ENCODE measurements at regions not wholly inside any gene's neighbourhood (a gene's known extent, or its start where the extent isn't known, plus 50 kb on each side); places are given as distances from the start of the nearest gene placed in this dataset.

DNA sequence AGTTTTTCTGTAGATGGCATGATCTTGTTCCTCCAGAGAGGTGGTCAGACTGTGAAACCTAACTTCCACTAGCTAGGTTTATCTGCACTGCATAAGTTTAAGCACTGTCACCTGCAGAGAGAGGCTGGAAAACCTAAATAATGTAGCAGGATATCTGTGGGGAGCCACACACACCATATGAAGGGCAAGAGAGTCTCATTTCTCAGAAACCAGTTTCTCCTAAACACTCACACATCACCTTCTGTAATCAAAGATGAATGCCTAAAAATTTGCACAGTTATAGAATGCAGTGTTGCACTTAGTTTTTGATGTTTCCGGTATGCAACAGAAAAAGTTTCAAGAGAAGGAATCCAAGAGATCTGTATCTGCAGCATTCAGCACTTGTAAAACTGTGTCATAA, 654.6 kb downstream of the ADGRL2 start:
- TF ChIP-seq, protein P1, sequence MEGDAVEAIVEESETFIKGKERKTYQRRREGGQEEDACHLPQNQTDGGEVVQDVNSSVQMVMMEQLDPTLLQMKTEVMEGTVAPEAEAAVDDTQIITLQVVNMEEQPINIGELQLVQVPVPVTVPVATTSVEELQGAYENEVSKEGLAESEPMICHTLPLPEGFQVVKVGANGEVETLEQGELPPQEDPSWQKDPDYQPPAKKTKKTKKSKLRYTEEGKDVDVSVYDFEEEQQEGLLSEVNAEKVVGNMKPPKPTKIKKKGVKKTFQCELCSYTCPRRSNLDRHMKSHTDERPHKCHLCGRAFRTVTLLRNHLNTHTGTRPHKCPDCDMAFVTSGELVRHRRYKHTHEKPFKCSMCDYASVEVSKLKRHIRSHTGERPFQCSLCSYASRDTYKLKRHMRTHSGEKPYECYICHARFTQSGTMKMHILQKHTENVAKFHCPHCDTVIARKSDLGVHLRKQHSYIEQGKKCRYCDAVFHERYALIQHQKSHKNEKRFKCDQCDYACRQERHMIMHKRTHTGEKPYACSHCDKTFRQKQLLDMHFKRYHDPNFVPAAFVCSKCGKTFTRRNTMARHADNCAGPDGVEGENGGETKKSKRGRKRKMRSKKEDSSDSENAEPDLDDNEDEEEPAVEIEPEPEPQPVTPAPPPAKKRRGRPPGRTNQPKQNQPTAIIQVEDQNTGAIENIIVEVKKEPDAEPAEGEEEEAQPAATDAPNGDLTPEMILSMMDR (conservative IDR thresholded peaks at IDR 0.05), result no peak
- TF ChIP-seq ZFX (IDR thresholded peaks at IDR 0.05), result no peak

Measured in C4-2B (cell line).